ENCODE measurements at regions not wholly inside any gene's neighbourhood (a gene's known extent, or its start where the extent isn't known, plus 50 kb on each side); places are given as distances from the start of the nearest gene placed in this dataset.

DNA sequence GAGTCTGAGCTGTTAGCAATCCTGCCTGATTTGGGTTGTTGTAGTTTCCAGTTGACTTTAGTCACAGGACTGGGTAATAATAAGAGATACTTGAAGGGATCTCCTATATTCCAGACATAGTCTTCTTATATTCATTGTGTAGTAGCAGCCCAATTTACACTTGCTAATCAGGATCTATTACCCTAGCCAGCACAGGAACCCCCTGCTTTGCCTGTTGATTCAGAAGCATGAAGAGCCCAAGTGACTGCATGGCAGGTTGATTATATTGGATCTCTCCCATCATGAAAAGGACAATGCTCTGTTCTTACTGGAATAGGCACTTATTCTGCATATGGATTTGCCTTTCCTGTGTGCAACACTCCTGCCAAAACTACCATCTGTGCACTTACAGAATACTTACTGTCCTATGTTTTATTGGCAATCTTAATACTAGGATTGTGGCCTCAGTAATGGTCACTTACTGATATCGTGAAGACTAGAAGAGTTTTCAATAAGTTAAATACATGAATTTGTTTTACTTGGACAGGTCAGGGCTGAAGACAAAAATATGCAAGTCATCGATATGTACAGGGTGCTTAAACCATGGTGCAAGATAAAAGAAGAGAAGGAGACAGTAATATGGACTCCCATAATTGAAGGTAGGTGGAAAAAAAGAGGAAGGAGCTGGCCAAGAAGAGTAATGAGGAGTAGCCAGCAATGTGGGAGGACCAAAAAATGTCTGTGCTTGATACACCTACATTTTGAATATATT is 304.1 kb downstream of the MCTP2 start:
- no peak for DNase-seq

GRCh38 chr15:94536549-94536948 is 305.2 kb downstream of the MCTP2 start:
- no peak for DNase-seq

GRCh38 chr15:94538280-94538679 is 306.9 kb downstream of the MCTP2 start:
- DNase-seq: no peak

DNA sequence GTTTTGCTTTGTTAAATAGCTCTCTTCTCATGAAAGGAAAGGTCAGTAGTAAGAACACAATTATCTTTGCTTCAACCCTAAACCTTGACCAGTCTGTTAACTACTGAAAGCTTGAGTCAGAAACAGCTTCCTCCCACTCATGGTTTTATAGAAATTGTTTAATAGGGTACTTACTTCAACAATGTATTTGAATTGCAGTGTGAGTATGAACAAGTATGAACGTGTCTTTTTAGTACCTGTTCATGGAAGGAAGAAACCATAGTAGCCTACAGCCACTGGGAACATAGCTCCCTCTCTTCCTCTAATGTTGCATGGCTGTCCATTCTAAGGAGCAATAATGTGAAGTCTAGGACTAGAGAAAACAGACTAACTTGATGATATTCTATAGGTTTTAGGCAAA is 311.0 kb downstream of the MCTP2 start:
- DNase-seq: no peak

DNA sequence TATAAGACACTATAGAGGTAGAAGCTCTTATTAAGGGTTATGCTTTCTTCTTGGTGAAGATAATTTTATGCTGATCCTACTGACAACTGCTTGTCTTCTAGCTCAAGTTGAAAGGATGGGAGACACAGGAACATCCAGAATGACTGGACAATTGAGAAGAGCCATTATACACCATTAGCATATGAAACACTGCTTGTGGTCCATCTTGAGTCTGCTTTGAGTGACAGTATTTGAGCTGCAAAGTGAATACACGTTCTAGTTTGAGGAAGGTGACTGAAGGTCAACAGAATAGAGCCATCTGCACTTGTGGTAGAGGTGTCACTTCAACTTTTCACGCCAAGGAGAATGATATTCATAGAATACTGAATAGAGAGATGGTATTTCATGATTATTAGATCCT is 315.4 kb downstream of the MCTP2 start:
- DNase-seq: no peak

DNA sequence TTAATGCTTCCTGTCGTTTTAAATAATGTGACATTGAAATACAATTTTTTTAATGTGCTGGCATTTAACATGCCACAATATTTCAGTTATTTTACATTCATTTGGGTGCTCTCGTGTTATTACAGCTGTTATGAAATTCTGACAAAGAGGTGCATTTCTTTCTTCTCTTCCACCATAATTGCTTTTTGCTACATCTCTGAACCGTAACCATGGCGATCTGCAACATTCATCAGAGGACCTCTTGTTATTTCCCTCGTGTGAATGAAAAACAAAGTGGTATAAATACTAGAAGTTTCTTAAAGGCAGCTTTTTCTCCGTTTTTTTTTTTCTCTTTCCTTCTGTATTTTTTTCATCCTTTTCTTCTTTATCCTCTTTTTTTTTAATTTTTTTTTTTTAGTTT is 316.4 kb downstream of the MCTP2 start:
- no peak for DNase-seq

DNA sequence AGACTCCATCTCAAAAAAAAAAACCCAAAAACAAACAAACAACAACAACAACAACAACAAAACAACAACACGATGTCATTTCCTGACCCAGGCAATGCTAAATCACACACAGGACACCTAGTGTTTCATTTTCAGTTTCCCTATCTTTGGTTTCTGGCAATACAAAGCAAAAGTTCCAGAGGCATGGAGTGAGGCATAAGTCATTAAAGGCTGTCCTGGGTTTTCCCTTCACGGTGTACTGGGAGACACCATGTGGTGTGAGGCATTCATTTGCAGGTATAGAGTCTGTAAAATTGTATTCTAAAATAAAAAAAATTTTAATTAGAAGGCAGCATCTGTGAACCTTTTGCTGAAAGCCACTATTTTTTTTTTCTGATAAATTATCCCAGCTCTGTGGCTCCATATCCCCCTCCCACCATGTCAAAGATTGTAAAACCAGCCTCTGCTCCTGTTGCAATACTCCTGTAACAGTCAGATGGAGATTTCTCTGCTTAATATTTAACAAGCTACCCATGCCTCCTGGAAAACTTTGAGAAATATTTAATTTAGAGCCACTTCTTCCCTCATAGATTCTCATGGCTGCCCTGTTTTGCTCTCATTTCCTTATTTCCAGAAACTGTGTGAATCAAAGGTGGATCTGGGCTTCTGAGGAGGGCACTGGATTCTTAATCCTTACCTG is 324.6 kb downstream of the MCTP2 start:
- no peak for DNase-seq

DNA sequence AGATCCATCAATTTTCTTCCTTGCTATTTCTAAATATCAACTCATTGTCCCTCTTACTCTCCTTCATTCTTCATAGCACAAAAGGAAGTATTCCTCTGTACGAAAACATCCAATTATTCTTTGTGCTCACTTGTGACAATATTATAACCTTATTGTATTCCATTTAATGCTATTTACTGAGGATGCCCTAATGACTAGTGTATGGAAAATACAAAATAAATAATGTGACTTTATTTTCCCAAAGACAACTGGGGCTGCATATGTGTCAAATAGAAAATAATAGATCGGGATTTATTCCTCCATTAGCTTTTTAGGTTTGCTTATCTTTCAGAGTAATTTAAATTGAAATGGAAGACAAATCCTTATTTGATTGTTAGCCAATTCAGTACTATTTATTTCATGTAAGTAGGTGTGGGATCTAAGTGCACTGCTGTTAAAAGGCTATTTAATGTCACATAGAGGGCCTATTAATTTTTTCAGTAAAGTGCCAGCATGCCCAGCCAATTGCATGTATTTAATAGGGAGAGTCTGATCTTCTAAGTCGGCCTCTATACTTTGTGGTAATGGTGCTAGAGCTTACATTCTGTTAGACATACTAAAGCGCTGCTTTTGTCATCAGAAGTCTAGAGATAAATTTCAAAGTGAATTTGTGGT is 329.8 kb downstream of the MCTP2 start:
- DNase-seq: no peak

DNA sequence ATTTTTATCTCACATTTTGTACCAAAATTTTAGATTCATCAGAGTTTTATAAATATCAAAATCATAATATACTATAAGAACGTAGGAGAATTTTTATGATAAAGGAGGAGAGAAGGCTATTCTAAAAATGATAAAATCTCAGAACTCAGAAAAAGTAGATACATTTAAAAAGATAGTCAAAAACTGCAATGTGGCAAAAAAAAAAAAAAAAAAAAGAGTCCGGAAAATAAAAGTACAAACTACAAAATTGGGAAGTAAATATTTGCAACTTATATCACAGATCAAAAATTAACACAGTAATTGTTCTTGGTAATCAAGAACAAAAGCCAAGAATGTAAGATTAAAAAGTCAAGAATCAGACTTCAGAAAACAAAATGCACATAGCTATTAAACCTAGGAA is 332.1 kb downstream of the MCTP2 start:
- no peak for DNase-seq

DNA sequence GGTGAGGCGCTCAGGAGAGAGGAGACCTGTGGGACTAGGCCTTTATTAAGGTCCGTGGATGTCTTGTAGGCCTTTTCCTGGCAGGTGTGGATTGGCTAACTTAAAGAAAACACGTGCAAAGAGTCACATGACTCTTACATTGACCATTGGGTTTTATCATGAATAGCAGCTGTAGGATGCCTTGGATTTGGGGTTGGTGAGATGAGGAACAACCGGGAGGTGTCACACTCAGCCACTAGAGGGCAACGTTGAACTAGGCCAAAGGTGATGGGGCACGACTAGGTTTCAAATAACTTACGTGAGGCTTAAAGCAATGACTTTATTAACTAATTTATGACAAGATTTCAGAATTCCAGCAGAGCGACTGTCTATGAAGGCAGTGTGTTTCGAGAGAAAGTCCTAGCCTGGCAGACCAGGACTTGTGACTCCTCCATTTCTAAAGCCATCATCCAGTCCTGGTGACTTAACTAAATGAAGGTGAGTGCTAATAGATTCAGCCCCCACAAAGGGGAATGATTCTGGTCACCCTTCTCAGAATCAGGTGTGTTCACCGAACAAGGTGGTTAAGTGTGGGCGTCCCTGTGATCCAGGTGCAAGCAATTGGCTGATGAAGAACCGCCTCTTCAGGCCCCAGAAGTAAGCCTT is 345.6 kb downstream of the MCTP2 start:
- DNase-seq: peak; percentile 17

- DNase-seq: no peak
Observed at GRCh38 chr15:94579286-94579685, 347.9 kb downstream of the MCTP2 start.

- DNase-seq: no peak
Observed at GRCh38 chr15:94580211-94580885, 349.0 kb downstream of the MCTP2 start.

DNA sequence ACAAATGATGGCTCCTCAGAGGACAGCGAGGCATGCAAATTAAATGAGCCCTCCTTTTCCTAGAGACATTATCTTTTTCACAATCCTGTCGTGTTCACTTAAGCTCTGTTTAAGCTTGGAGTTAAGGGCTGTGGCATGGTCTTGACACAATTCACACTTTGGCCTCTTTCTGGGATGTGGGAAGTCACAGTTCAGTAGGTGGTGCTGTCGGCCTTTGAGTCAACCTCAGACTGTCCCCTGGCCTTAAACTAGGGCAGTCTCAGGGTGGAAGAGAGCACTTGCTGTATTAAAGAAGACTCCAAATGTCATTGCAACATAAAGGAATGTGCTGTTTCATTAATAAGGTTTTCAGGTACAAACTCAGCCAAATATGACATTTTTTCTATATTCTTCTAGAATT is 351.0 kb downstream of the MCTP2 start:
- no peak for DNase-seq

- peak; percentile 8 for DNase-seq
Observed at GRCh38 chr15:94584833-94585244, 353.5 kb downstream of the MCTP2 start.

DNA sequence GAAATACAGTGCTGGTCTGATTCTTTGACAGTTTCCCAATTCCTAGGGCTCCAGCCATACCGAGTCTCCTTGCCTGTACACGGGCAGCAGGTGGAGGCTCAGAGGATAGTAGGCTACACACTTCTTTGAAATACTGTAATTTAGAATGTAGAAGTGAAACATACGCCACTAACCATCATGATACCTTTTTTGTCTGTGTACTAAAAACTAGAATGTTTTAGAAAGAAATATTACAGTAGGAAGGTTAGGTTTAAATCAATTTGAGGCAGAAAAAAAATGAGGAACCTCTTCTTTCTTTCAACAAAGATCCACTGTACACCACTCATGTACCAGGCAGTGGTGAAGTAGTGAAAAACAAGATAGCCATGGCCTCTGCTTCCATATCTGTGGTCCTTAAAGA is 354.7 kb downstream of the MCTP2 start:
- DNase-seq: no peak

GRCh38 chr15:94587113-94587512 is 355.8 kb downstream of the MCTP2 start:
- DNase-seq: no peak

DNA sequence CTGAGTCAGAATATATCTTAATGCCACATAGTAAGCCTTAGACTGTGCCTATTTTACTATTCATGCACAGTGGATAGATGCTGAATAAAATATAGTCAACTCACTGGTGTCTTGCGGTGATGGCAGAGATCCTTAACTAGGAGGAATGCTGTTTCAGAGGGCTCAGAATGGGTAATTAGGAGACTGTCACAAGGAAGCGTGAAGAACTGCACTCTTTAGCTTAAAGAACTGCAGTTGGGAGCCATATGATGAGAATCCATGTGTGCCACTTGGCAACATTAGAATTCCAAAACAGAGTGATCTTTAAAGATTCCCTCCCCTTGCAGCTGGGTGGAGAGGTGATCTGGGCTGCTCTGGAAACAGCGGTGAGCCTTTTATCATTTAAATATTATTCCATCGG is 357.6 kb downstream of the MCTP2 start:
- DNase-seq: no peak

GRCh38 chr15:94592495-94592894 is 361.1 kb downstream of the MCTP2 start:
- no peak for DNase-seq

DNA sequence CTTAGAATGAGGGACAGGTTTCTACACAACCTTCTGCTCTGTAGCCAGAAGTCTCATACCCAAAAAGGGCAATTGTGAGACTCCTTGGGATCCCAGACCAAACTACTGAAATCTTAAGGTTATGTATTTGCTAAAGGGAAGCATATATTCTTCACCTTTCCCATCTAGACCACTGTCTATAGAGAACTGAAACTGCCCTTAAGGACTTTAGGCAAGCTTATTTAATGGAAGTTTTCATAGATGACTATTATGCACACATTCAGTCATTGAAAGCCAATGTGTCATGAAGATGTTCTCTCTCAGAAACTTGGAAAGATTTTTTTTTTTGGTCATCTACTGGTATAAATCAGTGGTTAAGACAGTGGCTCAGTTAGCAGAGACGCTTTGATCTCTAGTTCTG is 365.3 kb downstream of the MCTP2 start:
- no peak for DNase-seq

- DNase-seq: no peak
Observed at GRCh38 chr15:94600505-94600904, 369.1 kb downstream of the MCTP2 start.

- DNase-seq: no peak
Observed at GRCh38 chr15:94602754-94603470, 371.6 kb downstream of the MCTP2 start.

DNA sequence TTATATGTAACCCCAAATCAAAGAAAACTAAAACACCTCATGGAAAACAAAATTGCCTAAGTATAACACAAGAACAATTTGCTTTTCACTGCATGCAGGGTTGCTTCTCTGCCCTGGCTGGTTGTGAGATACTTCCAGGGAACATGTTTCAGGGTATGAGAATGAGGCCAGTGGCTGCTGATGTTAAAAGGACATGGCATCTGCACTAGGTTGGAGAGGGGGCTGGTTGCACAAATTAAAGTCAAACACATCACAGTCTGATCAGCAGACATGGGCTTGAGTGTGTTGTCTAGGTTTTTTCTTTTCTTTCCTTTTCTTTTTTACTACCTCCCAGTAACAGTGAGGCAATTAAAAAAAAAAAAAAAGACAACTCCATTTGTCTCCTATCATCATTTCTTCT is 374.9 kb downstream of the MCTP2 start:
- no peak for DNase-seq
